Ascending aorta (tissue), 2 donors: ENCODE measurements at regions not wholly inside any gene's neighbourhood (a gene's known extent, or its start where the extent isn't known, plus 50 kb on each side); places are given as distances from the start of the nearest gene placed in this dataset.

Source experiments
- DNase-seq, 2 donors: peaks; one replicate each; pipeline ENCODE4 v3.0.0-alpha.2; 2019; ENCODE audit warnings: low spot score in 2 of 2
- H3K27ac ChIP-seq, 2 donors: fragments of 200-600 bp; sonication (generic); one replicate each; pipeline ENCODE4 v1.5.1; 2016 to 2017; ENCODE audit warnings: mild to moderate bottlenecking in 1 of 2
- H3K27me3 ChIP-seq: fragments of 200-600 bp; sonication (generic); one replicate; pipeline ENCODE4 v1.5.1; 2017
- H3K36me3 ChIP-seq, 2 donors: fragments of 200-600 bp; sonication (generic); one replicate each; pipeline ENCODE4 v1.5.1; 2016
- H3K4me1 ChIP-seq, 2 donors: fragments of 200-600 bp; sonication (generic); one replicate each; pipeline ENCODE4 v1.5.1; 2016 to 2017; ENCODE audit warnings: mild to moderate bottlenecking in 1 of 2
- H3K4me3 ChIP-seq, 2 donors: fragments of 200-600 bp; sonication (generic); one replicate each; pipeline ENCODE4 v1.5.1; 2016 to 2017; ENCODE audit warnings: mild to moderate bottlenecking in 1 of 2
- H3K9me3 ChIP-seq, 2 donors: fragments of 200-600 bp; sonication (generic); one replicate each; pipeline ENCODE4 v1.5.1; 2016
- intact Hi-C: fragments of 100-400 bp; cut with DNase I; formaldehyde crosslinking; loops from one replicate; pipeline ENCODE4 v1.15.1; 2023
- TF ChIP-seq, protein P1 (sequence below), 3 experiments: fragments of 200-600 bp in 2 of 3; fragments of 450-650 bp in 1 of 3; sonication (generic) in 2 of 3; IDR thresholded peaks; one replicate each; pipeline ENCODE4 v1.5.1; 2016 to 2019; ENCODE audit warnings: antibody characterized with exemption in 3 of 3, mild to moderate bottlenecking in 1 of 3, moderate library complexity in 1 of 3

DNA sequence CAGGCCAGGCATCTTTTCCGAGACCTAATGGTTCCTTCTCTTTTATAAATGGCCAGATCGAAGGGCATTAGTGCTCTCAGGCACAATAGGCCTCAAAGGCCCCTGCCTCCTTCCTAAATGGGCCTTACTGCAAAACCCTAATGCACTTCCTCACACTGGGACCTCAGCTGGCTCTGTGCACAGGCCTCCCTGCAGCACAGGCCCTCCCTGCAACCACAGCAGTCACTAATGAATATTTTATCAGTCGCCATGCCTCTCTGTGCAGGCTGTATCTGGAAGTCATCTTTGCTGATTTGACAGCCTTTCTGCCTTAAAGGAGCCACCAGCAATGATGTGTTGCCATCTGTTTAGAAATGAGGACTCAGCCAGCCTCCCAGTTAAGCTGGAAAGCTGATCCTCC lies 54.9 kb upstream of the SDK1 start:
- TF ChIP-seq, protein P1, sequence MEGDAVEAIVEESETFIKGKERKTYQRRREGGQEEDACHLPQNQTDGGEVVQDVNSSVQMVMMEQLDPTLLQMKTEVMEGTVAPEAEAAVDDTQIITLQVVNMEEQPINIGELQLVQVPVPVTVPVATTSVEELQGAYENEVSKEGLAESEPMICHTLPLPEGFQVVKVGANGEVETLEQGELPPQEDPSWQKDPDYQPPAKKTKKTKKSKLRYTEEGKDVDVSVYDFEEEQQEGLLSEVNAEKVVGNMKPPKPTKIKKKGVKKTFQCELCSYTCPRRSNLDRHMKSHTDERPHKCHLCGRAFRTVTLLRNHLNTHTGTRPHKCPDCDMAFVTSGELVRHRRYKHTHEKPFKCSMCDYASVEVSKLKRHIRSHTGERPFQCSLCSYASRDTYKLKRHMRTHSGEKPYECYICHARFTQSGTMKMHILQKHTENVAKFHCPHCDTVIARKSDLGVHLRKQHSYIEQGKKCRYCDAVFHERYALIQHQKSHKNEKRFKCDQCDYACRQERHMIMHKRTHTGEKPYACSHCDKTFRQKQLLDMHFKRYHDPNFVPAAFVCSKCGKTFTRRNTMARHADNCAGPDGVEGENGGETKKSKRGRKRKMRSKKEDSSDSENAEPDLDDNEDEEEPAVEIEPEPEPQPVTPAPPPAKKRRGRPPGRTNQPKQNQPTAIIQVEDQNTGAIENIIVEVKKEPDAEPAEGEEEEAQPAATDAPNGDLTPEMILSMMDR (IDR thresholded peaks at IDR 0.05), result no peak
- Histone ChIP-seq H3K36me3 (no peaks in the 10 kb centered on the region), H3K9me3 (peaks cover 7 to 10% of the 10 kb centered on the region in 2 donors), H3K4me1 (peaks cover 0 to 19% of the 10 kb centered on the region in 2 donors), H3K4me3 (no peak overlapping the region), H3K27ac (peak overlapping the region; percentile 74 to 77), H3K27me3 (no peaks in the 10 kb centered on the region)
- intact Hi-C loops, result no loop called here
- no peak for DNase-seq

DNA sequence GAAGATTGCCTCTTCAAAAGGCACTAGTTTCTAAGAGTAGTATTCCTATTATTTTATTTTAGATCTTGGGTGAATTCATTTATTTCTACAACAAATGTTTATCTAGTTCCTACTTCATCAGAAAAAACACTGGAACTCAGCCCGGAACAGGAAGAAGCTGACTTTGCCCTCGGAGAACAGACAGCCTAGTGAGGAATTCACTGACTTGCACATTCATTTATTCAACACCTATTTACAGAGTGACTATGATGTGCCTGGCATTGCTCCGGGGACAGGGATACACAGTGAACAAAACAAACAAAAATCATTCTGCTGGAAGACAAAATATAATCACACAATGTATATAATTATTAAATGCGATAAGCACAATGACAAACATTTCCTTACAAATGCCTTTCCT lies 54.4 kb upstream of the SDK1 start:
- no peak overlapping the region for H3K4me3 ChIP-seq
- peaks cover 0 to 19% of the 10 kb centered on the region in 2 donors for H3K4me1 ChIP-seq
- TF ChIP-seq, protein P1 (IDR thresholded peaks at IDR 0.05), result no peak
- no peaks in the 10 kb centered on the region for H3K27me3 ChIP-seq
- H3K27ac ChIP-seq, result peak overlapping the region; percentile 74 to 77
- peaks cover 7 to 10% of the 10 kb centered on the region in 2 donors for H3K9me3 ChIP-seq
- H3K36me3 ChIP-seq, result no peaks in the 10 kb centered on the region
- no peak for DNase-seq
- intact Hi-C loops, result no loop called here

DNA sequence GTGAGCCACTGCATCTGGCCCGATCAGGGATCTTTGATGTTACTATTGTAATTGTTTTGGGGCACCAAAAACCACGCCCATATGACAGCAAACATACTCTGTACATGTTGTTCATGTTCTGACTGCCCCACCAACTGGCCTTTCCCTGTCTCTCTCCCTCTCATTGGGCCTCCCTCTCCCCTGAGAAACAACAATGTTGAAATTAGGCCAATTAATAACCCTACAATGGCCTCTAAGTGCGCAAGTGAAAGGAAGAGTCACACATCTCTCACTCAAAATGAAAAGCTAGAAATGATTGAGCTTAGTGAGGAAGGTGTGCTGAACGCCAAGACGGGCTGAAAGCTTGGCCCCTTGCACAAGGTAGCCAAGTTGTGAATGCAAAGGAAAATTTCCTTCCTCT lies 50.3 kb upstream of the SDK1 start:
- TF ChIP-seq, protein P1 (IDR thresholded peaks at IDR 0.05), result no peak
- Histone ChIP-seq H3K27me3 (no peaks in the 10 kb centered on the region), H3K27ac (no peak overlapping the region), H3K9me3 (peaks cover 7 to 10% of the 10 kb centered on the region in 2 donors), H3K4me3 (no peak overlapping the region), H3K36me3 (no peaks in the 10 kb centered on the region), H3K4me1 (no peaks in the 10 kb centered on the region)
- DNase-seq, result no peak
- intact Hi-C loops, result no loop called here
